H9 (cell line): ENCODE measurements at regions not wholly inside any gene's neighbourhood (a gene's known extent, or its start where the extent isn't known, plus 50 kb on each side); places are given as distances from the start of the nearest gene placed in this dataset.
"Not testable (repeated sequence)": the region's sequence is repeated elsewhere in the genome, so short reads cannot be mapped to it uniquely, and the experiment has no call there.

Experiments
- DNase-seq: peaks from one replicate; pipeline ENCODE4 v3.0.0-alpha.2; 2017
- H2AFZ ChIP-seq: one replicate; pipeline ENCODE4 v1.6.1; 2013; ENCODE audit warnings: mild to moderate bottlenecking, low read length, control low read depth, moderate library complexity
- H2AK5ac ChIP-seq: 2 replicates; pipeline ENCODE4 v1.6.1; 2013; ENCODE audit warnings: low read length, control low read depth, mixed read lengths; ENCODE audit not compliant: insufficient read length
- H2BK120ac ChIP-seq: one replicate; pipeline ENCODE4 v1.6.1; 2013; ENCODE audit warnings: low read depth, mild to moderate bottlenecking, low read length, control low read depth, inconsistent platforms; ENCODE audit not compliant: poor library complexity, severe bottlenecking
- H2BK12ac ChIP-seq: 2 replicates; pipeline ENCODE4 v1.6.1; 2013; ENCODE audit warnings: low read length, control low read depth, mixed read lengths, low read depth; ENCODE audit not compliant: insufficient read length
- H2BK15ac ChIP-seq: 2 replicates; pipeline ENCODE4 v1.6.1; 2013; ENCODE audit warnings: low read depth, low read length, control low read depth
- H2BK20ac ChIP-seq: one replicate; pipeline ENCODE4 v1.6.1; 2013; ENCODE audit warnings: low read depth, mild to moderate bottlenecking, low read length, control low read depth, inconsistent platforms; ENCODE audit not compliant: poor library complexity, severe bottlenecking
- H2BK5ac ChIP-seq: 2 replicates; pipeline ENCODE4 v1.6.1; 2013; ENCODE audit warnings: low read length, control low read depth, mixed read lengths; ENCODE audit not compliant: insufficient read length
- H3K14ac ChIP-seq: 2 replicates; pipeline ENCODE4 v1.6.1; 2013; ENCODE audit warnings: low read length, control low read depth; ENCODE audit not compliant: insufficient read depth
- H3K18ac ChIP-seq: 2 replicates; pipeline ENCODE4 v1.6.1; 2013; ENCODE audit warnings: low read depth, mild to moderate bottlenecking, mixed read lengths, low read length, control low read depth; ENCODE audit not compliant: insufficient read length
- H3K23ac ChIP-seq: 2 replicates; pipeline ENCODE4 v1.6.1; 2013; ENCODE audit warnings: low read length, control low read depth, mixed read lengths, low read depth; ENCODE audit not compliant: insufficient read length
- H3K23me2 ChIP-seq: 2 replicates; pipeline ENCODE4 v1.6.1; 2013; ENCODE audit warnings: low read depth, mild to moderate bottlenecking, mixed read lengths, low read length, control low read depth; ENCODE audit not compliant: insufficient read length, poor library complexity, severe bottlenecking
- H3K27ac ChIP-seq: 2 replicates; pipeline ENCODE4 v1.5.1; 2013; ENCODE audit warnings: low read length, control low read depth, mixed read lengths, low read depth; ENCODE audit not compliant: insufficient read length
- H3K27me3 ChIP-seq: 2 replicates; pipeline ENCODE4 v1.6.1; 2013; ENCODE audit warnings: low read length, control low read depth, inconsistent platforms; ENCODE audit not compliant: insufficient read depth
- H3K4ac ChIP-seq: 2 replicates; pipeline ENCODE4 v1.6.1; 2013; ENCODE audit warnings: low read depth, mild to moderate bottlenecking, control low read depth, inconsistent platforms, low read length, moderate library complexity
- H3K4me1 ChIP-seq: 2 replicates; pipeline ENCODE4 v1.6.1; 2013; ENCODE audit warnings: low read length, control low read depth, inconsistent platforms; ENCODE audit not compliant: insufficient read depth
- H3K4me2 ChIP-seq: 2 replicates; pipeline ENCODE4 v1.6.1; 2013; ENCODE audit warnings: low read length, control low read depth, mixed read lengths; ENCODE audit not compliant: insufficient read length, insufficient read depth
- H3K56ac ChIP-seq: 2 replicates; pipeline ENCODE4 v1.6.1; 2013; ENCODE audit warnings: low read depth, mild to moderate bottlenecking, mixed read lengths, low read length, control low read depth; ENCODE audit not compliant: insufficient read length
- H3K79me1 ChIP-seq: 2 replicates; pipeline ENCODE4 v1.6.1; 2013; ENCODE audit warnings: low read depth, mild to moderate bottlenecking, moderate library complexity, low read length, control low read depth, inconsistent platforms; ENCODE audit not compliant: insufficient read depth, poor library complexity, severe bottlenecking
- H3K79me2 ChIP-seq: 2 replicates; pipeline ENCODE4 v1.6.1; 2013; ENCODE audit warnings: low read length, control low read depth, inconsistent platforms; ENCODE audit not compliant: insufficient read depth
- H3K9ac ChIP-seq: 2 replicates; pipeline ENCODE4 v1.6.1; 2013; ENCODE audit warnings: low read length, control low read depth, mixed read lengths; ENCODE audit not compliant: insufficient read length; ENCODE audit errors: extremely low read depth
- H3K9me3 ChIP-seq: one replicate; pipeline ENCODE4 v1.6.1; 2013; ENCODE audit warnings: low read depth, low read length, inconsistent platforms; ENCODE audit not compliant: control insufficient read depth
- H3T11ph ChIP-seq: one replicate; pipeline ENCODE4 v1.6.1; 2013; ENCODE audit warnings: mild to moderate bottlenecking, low read length, control low read depth, inconsistent platforms
- H4K20me1 ChIP-seq: one replicate; pipeline ENCODE4 v1.6.1; 2013; ENCODE audit not compliant: control insufficient read depth, insufficient read length, insufficient read depth
- H4K5ac ChIP-seq: 2 replicates; pipeline ENCODE4 v1.6.1; 2013; ENCODE audit warnings: low read depth, mild to moderate bottlenecking, mixed read lengths, low read length, control low read depth; ENCODE audit not compliant: insufficient read length
- H4K8ac ChIP-seq: replicated peaks from 2 replicates; pipeline ENCODE4 v1.6.1; 2013; ENCODE audit warnings: low read length, control low read depth, mixed read lengths, low read depth; ENCODE audit not compliant: insufficient read length
- H4K91ac ChIP-seq: 2 replicates; pipeline ENCODE4 v1.6.1; 2013; ENCODE audit warnings: low read depth, mild to moderate bottlenecking, moderate library complexity, mixed read lengths, low read length, control low read depth; ENCODE audit not compliant: insufficient read length
- H3K27ac Mint-ChIP-seq, 3 experiments: 2 replicates in 2 of 3; 3 replicates in 1 of 3; pipeline ENCODE4 v1.8.0; 2020 to 2021; ENCODE audit warnings: mixed read lengths in 3 of 3, mild to moderate bottlenecking in 1 of 3, moderate library complexity in 1 of 3
- H3K27me3 Mint-ChIP-seq: 2 replicates; pipeline ENCODE4 v1.8.0; 2021; ENCODE audit warnings: low read depth, mild to moderate bottlenecking, moderate library complexity, mixed read lengths
- H3K36me3 Mint-ChIP-seq, 3 experiments: 2 replicates in 2 of 3; 3 replicates in 1 of 3; pipeline ENCODE4 v1.8.0; 2020 to 2021; ENCODE audit warnings: low read depth in 3 of 3, mixed read lengths in 3 of 3; ENCODE audit not compliant: insufficient read depth in 1 of 3
- H3K4me1 Mint-ChIP-seq, 2 experiments: 2 replicates each; pipeline ENCODE4 v1.8.0; 2020; ENCODE audit warnings: mixed read lengths in 2 of 2
- H3K4me3 Mint-ChIP-seq, 2 experiments: 2 replicates in 1 of 2; 3 replicates in 1 of 2; pipeline ENCODE4 v1.8.0; 2020 to 2021; ENCODE audit warnings: mild to moderate bottlenecking in 2 of 2, mixed read lengths in 2 of 2, moderate library complexity in 1 of 2
- H3K9me3 Mint-ChIP-seq, 2 experiments: 2 replicates in 1 of 2; 3 replicates in 1 of 2; pipeline ENCODE4 v1.8.0; 2020; ENCODE audit warnings: mild to moderate bottlenecking in 2 of 2, mixed read lengths in 2 of 2, moderate library complexity in 1 of 2
- WGBS: extraction: QIAGEN DNeasy Blood & Tissue Kit; methylation state at CpG from one replicate; pipeline ENCODE4 v1.1.7; 2013; ENCODE audit warnings: missing lambda C conversion rate, low lambda C conversion rate, mixed read lengths; ENCODE audit not compliant: insufficient read length; ENCODE audit errors: extremely low coverage; 5-methylcytosine and 5-hydroxymethylcytosine counted together
- TF ChIP-seq, protein P1 (sequence below): fragments of 200-600 bp; sonication (generic); conservative IDR thresholded peaks from 3 replicates; pipeline ENCODE4 v1.8.0; 2021; ENCODE audit warnings: antibody characterized with exemption, mild to moderate bottlenecking

DNA sequence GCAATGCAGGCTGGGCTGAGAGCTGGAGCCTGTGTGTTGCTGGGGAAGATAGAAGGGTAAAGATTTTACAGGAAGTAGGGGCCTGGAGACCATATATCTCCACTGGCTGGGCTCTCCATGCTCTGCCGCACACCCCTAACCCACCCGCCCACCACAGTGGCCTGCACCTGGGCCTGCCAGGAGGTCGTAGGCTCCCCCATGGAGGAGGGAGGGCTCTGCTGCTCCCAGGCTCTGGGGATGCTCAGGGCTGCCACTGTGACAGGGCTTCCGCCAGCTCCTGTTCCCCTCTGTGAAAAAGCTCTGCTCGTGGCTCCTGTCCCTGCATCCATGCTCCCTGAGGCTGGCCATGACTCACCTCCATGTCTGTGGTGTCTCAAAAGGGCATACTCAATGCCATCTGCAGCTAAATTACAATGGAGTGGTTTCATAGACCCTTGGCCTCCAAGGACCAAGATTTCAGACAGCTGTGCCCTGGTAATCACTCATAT is 106.0 kb downstream of the CXCL12 start:
- Histone ChIP-seq H4K5ac (no peak overlapping the region), H3K27me3 (no peaks in the 10 kb centered on the region), H3K23me2 (no peaks in the 10 kb centered on the region), H3K79me1 (no peaks in the 10 kb centered on the region), H2BK12ac (no peak overlapping the region), H2BK15ac (no peak overlapping the region), H3K4me1 (no peaks in the 10 kb centered on the region), H3K4me2 (no peak overlapping the region), H3K18ac (no peak overlapping the region), H2AFZ (no peak overlapping the region), H3K79me2 (no peaks in the 10 kb centered on the region), H3K9me3 (no peaks in the 10 kb centered on the region), H3K27ac (no peak overlapping the region), H3K4ac (no peak overlapping the region), H3K56ac (no peak overlapping the region), H3T11ph (no peak overlapping the region), H2BK20ac (no peak overlapping the region), H4K20me1 (no peaks in the 10 kb centered on the region), H2BK5ac (no peak overlapping the region), H3K9ac (no peak overlapping the region), H4K8ac (no peak overlapping the region), H2BK120ac (no peak overlapping the region), H4K91ac (no peak overlapping the region), H3K23ac (no peak overlapping the region), H3K14ac (peak overlapping the region; percentile 65; the same call in 1 of the 2 replicates), H2AK5ac (no peak overlapping the region)
- no peak for DNase-seq
- Mint-ChIP-seq H3K4me3 (no peak overlapping the region), H3K9me3 (peaks cover 6 to 11% of the 10 kb centered on the region in 2 experiments; a peak in 4 of 5 replicates), H3K36me3 (peaks cover 0 to 5% (median 0%) of the 10 kb centered on the region in 3 experiments; a peak in 2 of 7 replicates), H3K4me1 (peaks cover 2 to 11% of the 10 kb centered on the region in 2 experiments), H3K27me3 (peaks cover 5% of the 10 kb centered on the region; the same call in 1 of the 2 replicates), H3K27ac (peak overlapping the region in 1 of 3 experiments; percentile 82; a peak in 3 of 7 replicates)
- WGBS: no CpG with 5 or more reads among the region's 5 CpGs
- TF ChIP-seq, protein P1, sequence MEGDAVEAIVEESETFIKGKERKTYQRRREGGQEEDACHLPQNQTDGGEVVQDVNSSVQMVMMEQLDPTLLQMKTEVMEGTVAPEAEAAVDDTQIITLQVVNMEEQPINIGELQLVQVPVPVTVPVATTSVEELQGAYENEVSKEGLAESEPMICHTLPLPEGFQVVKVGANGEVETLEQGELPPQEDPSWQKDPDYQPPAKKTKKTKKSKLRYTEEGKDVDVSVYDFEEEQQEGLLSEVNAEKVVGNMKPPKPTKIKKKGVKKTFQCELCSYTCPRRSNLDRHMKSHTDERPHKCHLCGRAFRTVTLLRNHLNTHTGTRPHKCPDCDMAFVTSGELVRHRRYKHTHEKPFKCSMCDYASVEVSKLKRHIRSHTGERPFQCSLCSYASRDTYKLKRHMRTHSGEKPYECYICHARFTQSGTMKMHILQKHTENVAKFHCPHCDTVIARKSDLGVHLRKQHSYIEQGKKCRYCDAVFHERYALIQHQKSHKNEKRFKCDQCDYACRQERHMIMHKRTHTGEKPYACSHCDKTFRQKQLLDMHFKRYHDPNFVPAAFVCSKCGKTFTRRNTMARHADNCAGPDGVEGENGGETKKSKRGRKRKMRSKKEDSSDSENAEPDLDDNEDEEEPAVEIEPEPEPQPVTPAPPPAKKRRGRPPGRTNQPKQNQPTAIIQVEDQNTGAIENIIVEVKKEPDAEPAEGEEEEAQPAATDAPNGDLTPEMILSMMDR: no peak

DNA sequence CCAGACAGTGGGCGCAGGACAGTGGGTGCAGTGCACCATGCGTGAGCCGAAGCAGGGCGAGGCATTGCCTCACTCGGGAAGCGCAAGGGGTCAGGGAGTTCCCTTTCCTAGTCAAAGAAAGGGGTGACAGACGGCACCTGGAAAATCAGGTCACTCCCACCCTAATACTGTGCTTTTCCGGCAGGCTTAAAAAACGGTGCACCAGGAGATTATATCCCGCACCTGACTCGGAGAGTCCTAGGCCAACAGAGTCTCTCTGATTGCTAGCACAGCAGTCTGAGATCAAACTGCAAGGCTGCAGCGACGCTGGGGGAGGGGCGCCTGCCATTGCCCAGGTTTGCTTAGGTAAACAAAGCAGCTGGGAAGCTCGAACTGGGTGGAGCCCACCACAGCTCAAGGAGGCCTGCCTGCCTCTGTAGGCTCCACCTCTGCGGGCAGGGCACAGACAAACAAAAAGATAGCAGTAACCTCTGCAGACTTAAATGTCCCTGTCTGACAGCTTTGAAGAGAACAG is 116.4 kb downstream of the CXCL12 start:
- not testable (repeated sequence) for H3K4me3 Mint-ChIP-seq, H2BK5ac ChIP-seq, H3K4ac ChIP-seq, H3T11ph ChIP-seq, H3K9ac ChIP-seq, H4K20me1 ChIP-seq, H4K8ac ChIP-seq, DNase-seq, H2AFZ ChIP-seq, H3K18ac ChIP-seq, H3K23ac ChIP-seq, H3K23me2 ChIP-seq, H3K4me2 ChIP-seq, H4K91ac ChIP-seq, H3K27me3 Mint-ChIP-seq, H3K4me1 ChIP-seq, H2BK20ac ChIP-seq, H2BK15ac ChIP-seq, H3K27ac Mint-ChIP-seq, H3K9me3 ChIP-seq, H3K79me2 ChIP-seq, H3K27me3 ChIP-seq, H2BK120ac ChIP-seq, H4K5ac ChIP-seq, H2AK5ac ChIP-seq, H2BK12ac ChIP-seq, H3K4me1 Mint-ChIP-seq, H3K14ac ChIP-seq, H3K79me1 ChIP-seq, H3K56ac ChIP-seq, H3K27ac ChIP-seq
- no CpG with 5 or more reads among the region's 16 CpGs for WGBS
- peaks cover 30% of the 10 kb centered on the region in 2 experiments for H3K9me3 Mint-ChIP-seq
- H3K36me3 Mint-ChIP-seq: peaks cover 12 to 27% (median 13%) of the 10 kb centered on the region in 3 experiments
